GM21367 (cell line): ENCODE measurements at regions not wholly inside any gene's neighbourhood (a gene's known extent, or its start where the extent isn't known, plus 50 kb on each side); places are given as distances from the start of the nearest gene placed in this dataset.

Experiments
- ATAC-seq: cut with Tn5 transposase; IDR thresholded peaks from one replicate; pipeline ENCODE4 v1.9.1; 2021; ENCODE audit not compliant: unreplicated experiment

DNA sequence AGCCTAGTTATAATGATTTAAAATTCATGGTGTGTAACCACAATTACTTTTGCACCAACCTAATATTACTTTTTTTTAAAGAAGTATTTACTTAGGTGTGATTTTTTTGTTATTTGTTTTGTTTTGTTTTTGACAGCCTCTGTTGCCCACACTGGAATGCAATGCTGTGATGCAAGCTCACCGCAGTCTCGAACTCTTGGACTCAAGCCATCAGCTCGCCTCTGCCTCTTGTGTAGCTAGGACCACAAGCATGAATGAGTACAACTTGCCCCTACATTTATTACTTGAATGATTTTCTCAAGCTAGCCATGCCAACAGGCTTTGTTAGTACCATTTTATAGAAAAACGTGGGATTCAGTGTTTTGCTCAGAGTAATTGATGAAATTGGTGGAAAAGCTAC lies 488.8 kb upstream of the CPEB2 start:
- ATAC-seq = no peak

DNA sequence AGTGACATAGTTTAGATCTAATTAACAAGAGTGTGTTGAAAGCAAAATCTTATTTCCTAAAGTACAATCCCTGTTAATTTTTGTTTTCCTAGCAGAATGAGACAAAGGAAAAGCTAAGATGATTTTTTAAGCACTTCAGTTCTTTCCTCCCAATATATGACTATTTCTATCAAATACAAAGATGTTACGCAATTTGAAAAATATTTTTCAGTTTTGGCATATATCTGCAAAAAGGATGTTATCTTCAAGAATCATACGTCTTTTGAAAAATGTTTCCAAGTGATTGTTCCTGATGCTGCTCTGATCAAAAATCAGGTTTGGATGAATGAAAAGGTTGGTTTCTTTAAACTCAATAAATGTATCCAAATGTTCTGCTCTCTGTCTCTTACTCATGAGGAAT lies 486.7 kb upstream of the CPEB2 start:
- ATAC-seq = no peak

DNA sequence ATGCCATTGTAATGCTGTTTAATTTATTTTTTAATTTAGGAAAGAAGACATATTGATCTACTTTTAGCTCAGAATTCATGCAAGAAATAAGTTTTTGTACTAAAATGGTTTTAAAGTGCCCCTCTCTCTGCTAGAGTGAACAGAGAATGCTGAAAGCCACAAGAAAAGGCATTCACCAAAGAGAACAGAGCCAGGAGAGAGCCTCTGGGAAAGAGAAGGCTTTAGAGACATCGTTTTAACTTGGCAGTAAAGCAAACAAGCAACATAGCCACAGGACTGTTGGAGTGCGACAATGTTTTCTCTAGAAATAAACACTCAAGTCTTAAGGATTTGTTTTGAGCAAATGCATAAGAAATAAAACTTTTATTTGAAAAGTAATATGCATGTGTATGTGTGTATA lies 484.1 kb upstream of the CPEB2 start:
- no peak for ATAC-seq

DNA sequence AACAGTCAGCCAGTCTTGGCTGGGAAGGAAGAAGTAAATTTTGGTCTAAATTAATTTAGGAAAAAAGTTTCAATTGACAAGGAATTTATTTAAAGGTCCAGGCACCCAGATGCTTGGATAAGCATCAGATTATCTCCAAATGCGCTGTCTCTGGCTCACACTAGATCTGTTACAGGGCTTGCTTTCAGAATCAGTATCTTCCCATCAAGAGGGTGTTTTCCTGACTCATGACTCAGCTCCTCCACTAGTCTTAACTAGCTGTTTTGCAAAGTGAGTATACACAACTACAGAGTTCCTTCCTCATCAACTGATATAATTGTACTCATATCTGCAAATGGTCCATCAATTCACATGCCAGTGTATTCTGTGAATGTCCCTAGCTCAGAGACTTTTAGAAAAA lies 482.1 kb upstream of the CPEB2 start:
- ATAC-seq = no peak

DNA sequence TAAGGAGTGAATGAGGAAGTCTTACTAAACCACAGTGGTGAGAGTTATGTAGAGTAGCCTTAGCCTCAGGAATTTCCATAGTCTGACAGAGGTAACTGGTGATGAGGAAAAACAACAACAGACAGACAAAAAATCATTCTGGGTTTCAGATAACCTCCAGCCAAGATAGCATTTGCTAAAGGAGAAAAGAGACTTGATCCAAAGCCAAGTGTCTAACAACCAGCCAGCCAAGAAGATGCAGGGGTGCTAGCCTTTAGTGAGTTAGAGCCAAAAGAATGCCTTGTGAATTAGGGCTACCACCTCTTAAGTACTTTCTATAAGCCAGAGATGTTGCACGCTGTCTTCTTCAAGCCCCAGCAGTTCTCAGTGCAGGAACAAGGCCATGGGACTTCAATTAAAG lies 478.0 kb upstream of the CPEB2 start:
- ATAC-seq = no peak

DNA sequence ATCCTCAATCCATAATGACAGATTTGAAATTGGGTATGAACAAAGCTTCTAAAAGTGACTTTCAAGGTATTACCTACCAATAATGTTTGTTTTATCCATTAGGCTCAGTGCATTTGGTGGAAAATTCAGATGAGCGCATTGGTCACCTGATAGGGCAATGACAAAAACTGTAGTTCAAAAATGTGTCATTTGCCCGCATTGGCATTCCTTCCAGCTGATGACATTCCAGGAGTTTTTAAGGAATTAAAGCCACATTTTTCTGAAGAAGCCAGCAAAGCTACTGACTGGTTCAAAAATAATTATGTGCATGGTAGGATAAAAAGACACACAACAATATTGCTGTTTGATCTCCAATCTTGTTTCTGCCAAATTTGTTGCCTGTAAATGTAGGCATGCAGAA lies 473.4 kb upstream of the CPEB2 start:
- no peak for ATAC-seq

DNA sequence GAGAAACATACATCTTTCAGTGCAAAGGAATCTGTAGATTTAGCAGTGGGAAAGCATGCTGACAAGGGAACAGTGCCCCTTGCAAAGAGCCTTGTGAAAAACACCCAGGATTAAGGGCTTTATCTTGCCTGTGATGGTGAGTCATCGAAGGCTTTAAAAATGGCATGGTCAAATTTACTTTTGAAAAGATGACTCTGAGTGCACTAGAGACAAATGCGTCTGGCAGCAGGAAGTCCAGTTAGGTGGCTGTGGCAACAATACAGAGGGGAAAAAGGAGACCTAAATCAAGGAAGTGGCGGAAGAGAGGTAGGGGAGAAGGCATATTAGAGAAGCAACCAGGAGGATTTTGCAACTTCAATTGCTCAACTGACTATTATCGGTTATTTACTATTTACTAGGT lies 472.6 kb upstream of the CPEB2 start:
- ATAC-seq = no peak

DNA sequence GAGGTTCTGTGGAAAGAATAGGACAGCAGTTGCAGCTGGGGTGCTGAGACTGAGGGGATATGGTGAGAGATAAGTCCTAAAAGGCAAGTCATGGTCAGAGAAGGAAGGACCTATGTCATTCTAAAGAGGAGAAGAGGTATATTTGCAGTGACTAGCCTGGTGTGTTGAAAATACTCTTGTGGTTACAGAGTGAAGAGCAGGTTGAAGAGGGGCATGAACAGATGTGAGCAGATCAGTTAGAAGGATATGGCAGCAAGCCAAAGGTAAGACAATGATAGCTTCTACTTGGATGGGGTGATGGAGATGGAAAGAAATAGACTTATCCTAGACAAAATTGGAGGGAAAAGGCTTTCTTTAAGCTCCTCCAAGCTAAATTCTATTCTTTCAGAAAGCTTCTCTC lies 469.8 kb upstream of the CPEB2 start:
- ATAC-seq = no peak

DNA sequence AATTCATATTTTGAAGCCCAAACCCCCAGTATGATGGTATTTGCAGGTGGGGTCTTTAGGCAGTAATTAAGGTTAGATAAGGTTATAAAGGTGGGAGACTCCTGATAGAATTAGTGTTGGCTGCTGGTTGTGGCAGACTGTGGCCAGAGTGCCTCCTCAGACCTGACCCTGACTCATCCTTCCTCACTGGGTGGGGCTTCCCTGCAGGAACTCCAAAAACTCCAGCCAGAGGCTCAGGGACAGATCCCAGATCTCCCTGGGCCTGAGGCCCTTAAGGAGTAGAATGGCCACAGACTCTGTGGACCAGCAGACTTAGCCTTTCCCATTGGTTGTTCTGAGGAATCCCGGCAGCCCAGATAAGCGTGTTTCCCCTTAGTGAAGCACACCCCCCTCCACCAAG lies 463.0 kb upstream of the CPEB2 start:
- ATAC-seq = no peak

DNA sequence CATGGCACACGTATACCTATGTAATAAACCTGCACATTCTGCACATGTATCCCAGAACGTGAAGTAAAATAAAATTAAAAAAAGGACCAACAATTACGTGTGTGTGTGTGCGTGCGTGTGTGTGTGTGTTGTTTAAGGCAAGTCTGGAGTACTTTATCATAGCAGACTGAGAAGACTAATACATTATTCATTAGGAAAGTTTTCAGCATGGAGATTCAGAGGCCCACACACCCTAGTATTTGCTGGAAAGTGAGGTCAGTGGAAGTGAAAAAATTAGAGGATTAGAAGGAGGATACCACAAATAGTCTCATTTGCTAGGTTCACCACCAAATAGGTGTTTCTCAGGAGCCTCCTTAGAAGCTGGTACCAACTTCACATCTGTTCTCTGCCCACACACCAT lies 457.1 kb upstream of the CPEB2 start:
- no peak for ATAC-seq

DNA sequence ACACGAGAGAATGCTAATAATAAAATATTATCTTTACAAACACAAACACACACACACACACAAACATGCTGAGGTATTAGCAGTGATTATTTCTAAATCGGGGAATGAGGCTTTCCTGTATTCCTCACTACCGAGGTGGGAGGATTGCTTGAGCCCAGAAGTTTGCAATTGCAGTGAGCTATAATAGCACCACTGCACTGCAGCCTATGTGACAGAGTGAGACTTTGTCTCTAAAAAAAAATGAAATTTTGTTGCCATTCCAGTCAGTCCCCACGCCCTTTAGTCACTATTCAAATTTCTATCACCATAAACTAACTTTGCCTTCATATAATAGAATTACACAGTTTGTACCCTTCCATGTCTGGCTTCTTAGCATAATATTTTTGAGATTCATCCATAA lies 456.5 kb upstream of the CPEB2 start:
- no peak for ATAC-seq

DNA sequence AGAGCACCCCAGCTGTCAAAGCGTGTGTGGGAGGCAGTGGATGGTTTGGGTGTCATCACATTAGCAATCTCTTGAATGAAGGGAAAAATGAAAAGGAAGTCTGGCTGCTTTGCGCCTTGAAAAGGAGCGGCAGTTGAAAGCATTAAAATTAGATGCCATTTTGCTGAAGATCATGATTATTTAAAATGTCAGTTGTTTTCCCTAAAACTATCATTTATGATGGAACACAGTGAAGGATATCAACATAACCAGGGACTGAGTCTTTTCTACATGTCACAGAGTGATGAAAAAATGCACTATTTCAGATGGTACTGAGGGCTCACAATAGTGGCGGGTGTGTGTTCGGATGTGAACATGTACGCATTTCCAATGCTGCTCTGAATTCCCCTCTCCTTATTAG lies 450.2 kb upstream of the CPEB2 start:
- no peak for ATAC-seq

DNA sequence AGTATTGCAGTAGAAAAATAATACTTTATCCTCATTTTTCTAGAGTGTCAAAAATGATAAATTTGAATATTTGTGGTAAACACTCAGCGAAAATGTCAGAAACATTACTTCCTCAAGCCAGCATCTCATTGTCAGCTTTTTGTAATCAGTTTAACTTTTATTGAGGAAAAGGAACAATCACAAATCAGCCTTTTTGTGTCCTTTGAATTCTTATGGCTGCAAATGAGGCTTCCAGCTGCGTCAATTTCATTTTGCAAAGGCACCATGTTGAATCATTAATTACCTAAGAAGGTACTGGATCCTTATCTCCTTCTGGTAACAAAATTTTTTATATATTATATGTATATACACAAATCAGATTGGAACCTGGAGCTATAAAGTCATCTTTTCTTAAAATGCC lies 442.6 kb upstream of the CPEB2 start:
- no peak for ATAC-seq

DNA sequence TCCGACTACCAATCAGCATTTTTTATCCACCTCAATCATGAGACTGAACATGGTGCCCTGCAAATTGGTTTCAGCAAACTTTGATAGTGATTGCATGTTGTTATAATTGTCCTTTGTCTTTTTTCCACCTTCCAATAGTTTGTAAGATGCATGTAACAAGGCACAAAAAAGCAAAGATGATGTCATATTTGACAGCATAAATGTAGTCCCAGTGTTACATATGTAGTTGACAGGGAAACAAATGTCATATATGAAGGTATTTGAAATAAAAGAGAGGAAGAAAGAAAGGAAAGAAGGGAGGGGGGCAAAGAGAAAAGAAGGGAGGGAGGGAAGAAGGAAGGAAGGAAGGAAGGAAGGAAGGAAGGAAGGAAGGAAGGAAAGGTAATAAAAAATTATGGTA lies 441.7 kb upstream of the CPEB2 start:
- ATAC-seq = no peak

DNA sequence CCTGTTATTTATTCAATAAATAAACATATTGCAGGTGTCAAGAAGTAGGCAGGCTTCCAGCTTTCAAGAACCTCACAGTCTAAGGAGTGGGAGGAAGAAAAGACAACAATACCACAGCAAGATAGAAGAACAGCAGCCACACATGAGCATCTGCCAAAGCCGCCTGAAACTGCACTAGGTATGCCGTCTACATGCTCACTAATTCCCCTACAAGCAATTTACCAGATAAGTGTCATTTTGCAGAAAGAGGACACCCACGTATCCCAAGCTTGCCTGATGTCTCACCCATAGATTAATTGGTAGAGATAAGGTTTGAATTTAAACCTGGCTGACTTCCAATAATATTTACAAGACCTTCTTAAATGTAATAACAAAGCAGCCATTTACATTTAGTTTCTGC lies 439.4 kb upstream of the CPEB2 start:
- ATAC-seq = no peak

DNA sequence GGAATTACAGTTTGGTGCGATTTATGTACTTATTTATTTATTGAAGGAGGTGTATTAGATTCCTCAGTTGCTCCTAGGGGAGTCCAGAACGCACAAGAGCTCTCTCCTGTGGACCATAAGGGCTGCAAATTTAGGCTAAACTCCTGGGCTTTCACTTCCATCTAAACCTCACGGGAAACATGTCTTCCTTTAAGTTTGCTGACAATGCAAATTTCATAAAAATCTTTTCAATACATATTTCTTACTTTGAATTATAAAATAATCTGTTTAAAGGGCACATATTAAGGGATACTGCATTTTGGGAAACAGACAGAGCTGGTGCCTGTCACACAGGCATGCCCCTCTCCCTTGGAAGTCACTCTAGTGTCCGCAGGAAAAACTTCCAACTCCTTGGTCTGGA lies 438.0 kb upstream of the CPEB2 start:
- ATAC-seq = no peak

DNA sequence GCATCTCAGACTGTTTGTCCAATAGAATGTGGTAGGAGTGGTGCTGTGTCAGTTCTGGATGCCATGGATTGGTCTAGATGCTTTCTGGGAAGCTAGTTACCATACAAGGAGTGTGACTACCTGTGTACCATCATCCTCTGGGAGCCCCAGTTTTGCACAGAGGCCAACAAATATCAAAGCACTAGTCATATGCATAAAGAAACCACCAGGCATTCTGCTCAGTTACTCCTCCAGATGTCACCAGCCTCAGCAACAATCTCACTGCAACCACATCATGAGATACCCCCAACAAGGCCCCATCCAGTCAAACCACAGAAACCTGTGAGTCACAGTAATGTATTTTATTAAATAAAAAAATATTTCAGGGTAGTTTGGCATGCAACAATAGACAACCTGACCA lies 435.8 kb upstream of the CPEB2 start:
- no peak for ATAC-seq

DNA sequence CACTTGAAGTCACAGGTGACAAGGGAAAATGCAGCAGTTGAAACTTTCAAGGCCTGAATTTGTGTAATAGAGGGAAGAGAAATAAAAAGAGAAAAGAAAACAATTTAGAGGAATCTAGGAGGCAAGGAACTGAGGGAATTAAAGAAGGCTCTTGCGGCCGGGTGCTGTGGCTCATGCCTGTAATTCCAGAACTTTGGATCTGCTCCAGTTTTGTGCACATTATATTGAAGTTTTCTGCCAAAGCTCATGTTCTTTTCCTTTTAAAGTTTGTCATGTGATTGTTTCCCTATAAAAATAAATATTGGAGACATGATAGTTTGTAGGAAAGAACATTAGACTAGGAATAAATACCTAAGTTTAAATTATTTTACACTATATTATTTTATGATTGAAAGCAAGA lies 433.9 kb upstream of the CPEB2 start:
- no peak for ATAC-seq

DNA sequence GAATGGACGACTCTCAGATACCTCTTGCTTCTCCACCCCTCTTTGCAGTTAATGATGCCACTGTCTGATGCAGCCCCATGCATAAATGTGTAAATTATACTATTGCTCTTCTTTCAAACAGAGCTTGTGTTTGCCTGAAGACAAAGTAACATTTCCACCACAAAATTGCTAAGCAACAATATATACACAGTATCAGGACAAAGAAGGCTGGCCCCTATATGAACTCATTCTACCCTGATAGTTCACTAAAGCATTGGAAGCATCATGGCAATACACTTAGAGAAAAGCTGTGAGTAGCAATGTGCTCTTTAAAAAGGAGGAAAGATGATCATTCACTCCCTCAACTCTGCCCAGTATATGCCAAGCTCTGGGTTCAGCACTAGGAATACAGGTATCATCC lies 427.0 kb upstream of the CPEB2 start:
- ATAC-seq = no peak

DNA sequence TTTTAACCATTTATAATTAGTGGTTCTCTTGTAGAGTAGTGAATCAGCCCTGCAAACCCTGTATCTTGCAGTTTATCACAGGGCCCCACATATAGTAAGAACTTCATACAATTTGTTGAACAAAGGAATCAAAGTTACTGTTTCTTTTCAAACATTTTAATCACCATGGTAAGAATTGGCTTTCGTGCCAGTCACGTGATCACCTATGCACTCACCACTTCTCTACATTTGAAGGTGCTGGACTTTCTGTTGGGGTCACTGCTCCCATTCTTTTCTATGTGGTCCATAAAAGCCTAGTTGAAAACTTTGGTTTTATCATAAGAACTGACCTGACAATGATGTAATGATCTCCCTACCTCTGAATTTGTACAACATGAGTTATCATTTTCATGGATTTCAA lies 426.4 kb upstream of the CPEB2 start:
- no peak for ATAC-seq

DNA sequence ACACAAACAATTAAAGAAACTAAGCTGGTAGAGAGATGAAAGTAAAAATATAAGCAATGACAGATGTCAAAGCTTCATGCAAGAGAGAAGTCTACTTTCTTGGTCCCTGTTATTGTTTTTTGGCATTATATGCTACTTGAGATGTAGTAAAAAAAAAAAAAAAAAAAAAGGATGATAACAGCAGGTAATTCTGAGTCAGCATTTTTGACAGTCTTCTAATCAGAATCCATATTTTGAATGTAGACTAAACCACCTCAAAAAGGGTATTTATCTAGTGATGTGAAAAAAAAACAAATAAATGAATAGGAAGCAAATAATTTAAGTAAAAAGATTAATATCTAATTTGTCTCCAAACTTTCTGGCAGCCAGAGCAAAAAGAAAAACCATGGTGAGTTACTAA lies 422.2 kb upstream of the CPEB2 start:
- ATAC-seq = no peak

DNA sequence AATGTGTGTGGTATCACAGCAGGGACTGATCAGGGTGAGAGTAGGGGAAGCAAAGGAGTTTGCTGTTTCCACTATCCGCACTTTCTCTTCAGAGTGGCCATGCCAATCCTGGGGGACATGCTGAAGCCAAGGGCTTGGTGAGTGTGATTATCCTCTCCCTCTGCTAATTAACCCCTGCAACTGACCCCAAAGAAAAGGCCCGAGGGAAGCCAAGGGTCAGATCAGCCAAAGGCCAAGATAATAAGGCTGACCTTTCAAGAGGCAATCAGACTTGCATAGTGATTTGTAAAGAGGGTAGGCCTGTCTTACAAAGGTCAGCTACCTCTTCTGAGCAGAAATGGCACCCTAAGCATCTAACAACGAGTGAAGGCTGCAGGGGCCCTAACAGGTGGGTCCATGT lies 420.5 kb upstream of the CPEB2 start:
- no peak for ATAC-seq

DNA sequence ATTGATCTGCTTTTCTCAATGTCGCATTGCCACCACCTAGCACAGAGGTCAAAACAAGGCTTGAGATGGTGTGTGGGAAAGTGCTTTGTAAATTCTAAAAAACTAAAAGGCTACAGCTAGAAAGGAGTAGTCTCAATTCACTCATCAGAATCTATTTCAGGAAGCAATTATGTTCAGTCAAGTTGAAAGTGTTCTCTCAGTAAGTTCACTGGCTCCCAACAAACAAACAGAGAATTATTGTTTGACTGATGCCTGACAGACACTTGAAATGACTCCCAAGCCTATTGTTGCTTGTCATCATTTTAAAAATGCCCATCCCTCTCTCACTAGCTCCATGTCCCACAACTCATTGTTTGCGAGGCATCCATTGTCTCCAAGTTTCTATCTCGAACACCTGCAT lies 419.6 kb upstream of the CPEB2 start:
- no peak for ATAC-seq

DNA sequence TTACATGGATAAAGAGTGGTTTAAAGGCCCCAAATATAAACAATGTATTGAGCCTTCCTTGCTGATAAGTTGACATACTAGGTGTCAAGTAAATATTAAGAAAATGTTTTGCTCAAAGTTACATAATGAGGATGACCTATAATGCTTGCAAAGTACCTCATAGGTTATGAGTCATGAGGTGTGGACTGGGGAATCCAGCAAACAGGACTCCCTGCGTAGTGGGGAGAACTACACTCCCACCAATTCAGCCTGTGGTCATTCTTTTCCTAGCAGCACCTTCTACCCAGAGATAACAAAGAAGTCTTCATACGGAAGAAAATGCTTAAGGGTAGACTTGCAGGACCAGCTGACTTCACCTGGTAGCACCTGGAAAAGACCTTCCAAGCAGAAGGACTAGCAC lies 418.9 kb upstream of the CPEB2 start:
- no peak for ATAC-seq
